ENCODE measurements at regions not wholly inside any gene's neighbourhood (a gene's known extent, or its start where the extent isn't known, plus 50 kb on each side); places are given as distances from the start of the nearest gene placed in this dataset.

DNA sequence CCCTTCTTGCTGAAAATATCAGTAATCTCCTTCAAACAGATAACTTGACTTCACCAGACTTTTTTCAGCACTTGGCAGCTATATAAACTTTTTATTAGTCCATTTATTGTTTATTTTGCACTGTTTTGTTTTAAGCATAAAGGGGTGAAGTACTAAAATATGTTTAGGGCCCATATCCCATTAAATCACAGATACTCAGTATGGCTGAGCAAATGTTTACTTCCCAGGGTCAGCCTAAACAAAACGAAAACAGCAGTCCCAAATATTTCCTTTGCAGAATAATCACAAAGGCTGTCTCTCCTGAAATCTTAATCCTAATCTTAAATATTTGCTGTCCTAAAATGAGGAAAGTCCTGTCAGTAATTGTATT, 649.6 kb downstream of the TNS3 start:
- TF ChIP-seq POLR2AphosphoS5 (IDR thresholded peaks at IDR 0.05; ENCODE audit: borderline replicate concordance, low read depth, low read length) (no peak), EZH2 (IDR thresholded peaks at IDR 0.05) (no peak), FOXP2 (optimal IDR thresholded peaks at IDR 0.05; ENCODE audit: control extremely low read depth, extremely low read length, insufficient read depth) (no peak)

Measured in SK-N-MC (cell line).